MM.1S (cell line): ENCODE measurements at regions not wholly inside any gene's neighbourhood (a gene's known extent, or its start where the extent isn't known, plus 50 kb on each side); places are given as distances from the start of the nearest gene placed in this dataset.

Source experiments
- DNase-seq: peaks from one replicate; pipeline ENCODE4 v3.0.0-alpha.2; 2015
- H2AFZ ChIP-seq: fragments of 300-600 bp; sonication (generic); 2 replicates; pipeline ENCODE4 v1.6.0; 2016; ENCODE audit warnings: antibody characterized with exemption, low read length
- H3F3A ChIP-seq: fragments of 300-600 bp; sonication (generic); 2 replicates; pipeline ENCODE4 v1.6.1; 2016; ENCODE audit warnings: mild to moderate bottlenecking, antibody characterized with exemption, low read length, moderate library complexity, mixed read lengths; ENCODE audit not compliant: insufficient read depth
- H3K27ac ChIP-seq: fragments of 300-600 bp; sonication (generic); 2 replicates; pipeline ENCODE4 v1.5.1; 2016; ENCODE audit warnings: mild to moderate bottlenecking, low read length
- H3K27me3 ChIP-seq: fragments of 300-600 bp; sonication (generic); replicated peaks from 2 replicates; pipeline ENCODE4 v1.6.0; 2016; ENCODE audit warnings: low read length; ENCODE audit not compliant: insufficient read depth
- H3K36me3 ChIP-seq: fragments of 300-600 bp; sonication (generic); replicated peaks from 2 replicates; pipeline ENCODE4 v1.6.1; 2016; ENCODE audit warnings: mild to moderate bottlenecking, low read length, mixed read lengths; ENCODE audit not compliant: insufficient read depth
- H3K4me1 ChIP-seq: fragments of 300-600 bp; sonication (generic); 2 replicates; pipeline ENCODE4 v1.6.1; 2016; ENCODE audit warnings: low read length, mixed read lengths
- H3K4me2 ChIP-seq: fragments of 300-600 bp; sonication (generic); 2 replicates; pipeline ENCODE4 v1.6.0; 2016; ENCODE audit warnings: low read depth, low read length
- H3K4me3 ChIP-seq: fragments of 300-600 bp; sonication (generic); 2 replicates; pipeline ENCODE4 v1.5.1; 2016; ENCODE audit warnings: low read length, mixed read lengths
- H3K79me2 ChIP-seq: fragments of 300-600 bp; sonication (generic); 2 replicates; pipeline ENCODE4 v1.6.1; 2016; ENCODE audit warnings: mixed run types, low read length, mixed read lengths
- H3K9ac ChIP-seq: fragments of 300-600 bp; sonication (generic); 2 replicates; pipeline ENCODE4 v1.6.1; 2016; ENCODE audit warnings: low read length, mixed read lengths
- H3K9me2 ChIP-seq: fragments of 300-600 bp; sonication (generic); replicated peaks from 2 replicates; pipeline ENCODE4 v1.6.1; 2016; ENCODE audit warnings: mild to moderate bottlenecking, low read length, mixed read lengths; ENCODE audit not compliant: insufficient read depth
- H3K9me3 ChIP-seq: fragments of 300-600 bp; sonication (generic); replicated peaks from 2 replicates; pipeline ENCODE4 v1.6.1; 2016; ENCODE audit warnings: mild to moderate bottlenecking, low read length, mixed read lengths; ENCODE audit not compliant: insufficient read depth
- H4K20me1 ChIP-seq: fragments of 300-600 bp; sonication (generic); 2 replicates; pipeline ENCODE4 v1.6.1; 2016; ENCODE audit warnings: mild to moderate bottlenecking, low read length, moderate library complexity, mixed read lengths; ENCODE audit not compliant: insufficient read depth
- CTCF ChIP-seq: fragments of 300-600 bp; sonication (generic); IDR thresholded peaks from 2 replicates; pipeline ENCODE4 v1.5.1; 2016; ENCODE audit warnings: antibody characterized with exemption, low read length, mixed read lengths
- EZH2 ChIP-seq: fragments of 300-600 bp; sonication (generic); optimal IDR thresholded peaks from 2 replicates; pipeline ENCODE3; 2017; ENCODE audit warnings: low read depth, mild to moderate bottlenecking, antibody characterized with exemption, low read length, mixed read lengths
- EZH2phosphoT487 ChIP-seq: fragments of 300-600 bp; sonication (generic); IDR thresholded peaks from 2 replicates; pipeline ENCODE4 v1.6.1; 2018; ENCODE audit warnings: antibody characterized with exemption, low read length

GRCh38 chr10:53314876-53315275 is 542.3 kb upstream of the MBL2 start:
- Histone ChIP-seq H4K20me1 (no peaks in the 10 kb centered on the region), H3K79me2 (no peaks in the 10 kb centered on the region), H3K4me2 (no peak overlapping the region), H3K9me2 (no peaks in the 10 kb centered on the region), H3K36me3 (no peaks in the 10 kb centered on the region), H3K4me1 (no peaks in the 10 kb centered on the region), H2AFZ (no peak overlapping the region), H3K27me3 (no peaks in the 10 kb centered on the region), H3K4me3 (no peak overlapping the region), H3K9me3 (no peaks in the 10 kb centered on the region), H3K27ac (no peak overlapping the region), H3K9ac (no peak overlapping the region), H3F3A (no peaks in the 10 kb centered on the region)
- DNase-seq, result no peak
- TF ChIP-seq EZH2 (no peak), CTCF (no peak), EZH2phosphoT487 (no peak)

- no peaks in the 10 kb centered on the region for H3K79me2 ChIP-seq
- no peaks in the 10 kb centered on the region for H4K20me1 ChIP-seq
- no peaks in the 10 kb centered on the region for H3K9me2 ChIP-seq
- H2AFZ ChIP-seq, result no peak overlapping the region
- TF ChIP-seq CTCF (no peak), EZH2 (no peak), EZH2phosphoT487 (no peak)
- no peak overlapping the region for H3K4me3 ChIP-seq
- no peaks in the 10 kb centered on the region for H3K4me1 ChIP-seq
- no peak overlapping the region for H3K4me2 ChIP-seq
- H3K9ac ChIP-seq, result no peak overlapping the region
- no peaks in the 10 kb centered on the region for H3F3A ChIP-seq
- H3K9me3 ChIP-seq, result no peaks in the 10 kb centered on the region
- no peak for DNase-seq
- H3K27me3 ChIP-seq, result no peaks in the 10 kb centered on the region
- no peak overlapping the region for H3K27ac ChIP-seq
- H3K36me3 ChIP-seq, result no peaks in the 10 kb centered on the region
Measured at GRCh38 chr10:53298443-53298842, 525.9 kb upstream of the MBL2 start.

- TF ChIP-seq EZH2 (no peak), EZH2phosphoT487 (no peak), CTCF (no peak)
- DNase-seq, result no peak
- no peaks in the 10 kb centered on the region for H3F3A ChIP-seq
- H3K4me3 ChIP-seq, result no peak overlapping the region
- no peaks in the 10 kb centered on the region for H3K27me3 ChIP-seq
- no peaks in the 10 kb centered on the region for H4K20me1 ChIP-seq
- H3K4me1 ChIP-seq, result no peaks in the 10 kb centered on the region
- H3K9ac ChIP-seq, result no peak overlapping the region
- no peaks in the 10 kb centered on the region for H3K9me2 ChIP-seq
- H3K79me2 ChIP-seq, result no peaks in the 10 kb centered on the region
- no peaks in the 10 kb centered on the region for H3K36me3 ChIP-seq
- H3K27ac ChIP-seq, result no peak overlapping the region
- no peak overlapping the region for H3K4me2 ChIP-seq
- H3K9me3 ChIP-seq, result no peaks in the 10 kb centered on the region
- H2AFZ ChIP-seq, result no peak overlapping the region
Measured at GRCh38 chr10:53284615-53285182, 512.1 kb upstream of the MBL2 start.
